H1 (cell line): ENCODE measurements at regions not wholly inside any gene's neighbourhood (a gene's known extent, or its start where the extent isn't known, plus 50 kb on each side); places are given as distances from the start of the nearest gene placed in this dataset.

Experiments
- EZH2 ChIP-seq: fragments of 200-600 bp; sonication (generic); IDR thresholded peaks from 2 replicates; pipeline ENCODE4 v1.7.1; 2012; ENCODE audit warnings: low read depth, mild to moderate bottlenecking, moderate library complexity, low read length, inconsistent platforms; ENCODE audit not compliant: severe bottlenecking
- HDAC6 ChIP-seq: IDR thresholded peaks from one replicate; pipeline ENCODE4 v1.7.1; 2012; ENCODE audit warnings: low read depth, mild to moderate bottlenecking, inconsistent platforms, low read length, moderate library complexity
- JUND ChIP-seq: IDR thresholded peaks from 2 replicates; pipeline ENCODE4 v1.6.1; 2011; ENCODE audit warnings: mild to moderate bottlenecking, improper control_type of control experiment, low read length
- KDM1A ChIP-seq: fragments of 200-600, 300-600 bp; sonication (generic); IDR thresholded peaks from 2 replicates; pipeline ENCODE4 v1.7.1; 2016; ENCODE audit warnings: mild to moderate bottlenecking, low read length, borderline replicate concordance
- TF ChIP-seq, protein P1 (sequence below): IDR thresholded peaks from 2 replicates; pipeline ENCODE4 v1.6.1; 2012; ENCODE audit warnings: low read length, inconsistent platforms

DNA sequence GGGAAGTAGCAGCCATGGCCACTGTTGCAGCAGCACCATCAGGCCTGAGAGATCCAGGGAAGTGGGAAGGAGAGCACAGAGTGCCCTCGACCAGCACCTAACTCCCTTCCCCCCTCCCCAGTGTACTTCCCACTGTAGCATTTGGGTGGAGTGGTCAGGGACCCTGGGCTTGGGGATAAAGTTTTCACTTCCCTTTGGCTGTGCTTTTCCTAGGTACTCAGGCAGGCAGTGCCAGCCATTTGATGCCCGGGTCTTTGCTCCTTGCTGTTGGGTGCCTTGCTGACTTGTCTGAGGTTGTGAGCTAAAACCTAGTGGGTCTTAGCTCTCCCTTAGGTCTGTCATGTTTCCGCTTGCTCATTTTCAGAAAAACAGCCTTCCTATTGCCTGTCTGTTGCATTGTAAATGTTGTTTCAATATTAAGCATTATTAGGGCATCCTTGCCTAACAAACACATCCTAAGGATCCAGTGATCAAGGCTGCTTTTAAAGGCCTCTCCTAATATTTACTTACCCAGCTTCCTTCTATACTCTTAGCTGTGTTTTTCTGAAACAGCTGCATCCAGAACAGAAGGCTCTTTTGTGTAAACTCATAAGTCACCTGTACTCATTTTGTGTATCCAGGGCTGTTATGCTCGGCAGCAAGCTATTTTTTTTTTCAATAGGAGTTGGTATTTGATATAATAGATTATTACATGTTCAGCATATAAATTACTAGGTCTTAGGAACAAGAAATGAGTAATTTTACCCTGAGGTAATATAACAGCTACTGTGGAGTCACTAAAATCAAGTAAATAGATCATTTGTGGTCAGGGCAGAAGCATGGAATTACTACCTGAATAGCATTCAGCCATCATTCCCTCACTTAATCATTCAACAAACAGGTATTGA is 418.6 kb upstream of the PROX1 start (continued):
- no peak for TF ChIP-seq KDM1A
- TF ChIP-seq EZH2: no peak
- TF ChIP-seq, protein P1, sequence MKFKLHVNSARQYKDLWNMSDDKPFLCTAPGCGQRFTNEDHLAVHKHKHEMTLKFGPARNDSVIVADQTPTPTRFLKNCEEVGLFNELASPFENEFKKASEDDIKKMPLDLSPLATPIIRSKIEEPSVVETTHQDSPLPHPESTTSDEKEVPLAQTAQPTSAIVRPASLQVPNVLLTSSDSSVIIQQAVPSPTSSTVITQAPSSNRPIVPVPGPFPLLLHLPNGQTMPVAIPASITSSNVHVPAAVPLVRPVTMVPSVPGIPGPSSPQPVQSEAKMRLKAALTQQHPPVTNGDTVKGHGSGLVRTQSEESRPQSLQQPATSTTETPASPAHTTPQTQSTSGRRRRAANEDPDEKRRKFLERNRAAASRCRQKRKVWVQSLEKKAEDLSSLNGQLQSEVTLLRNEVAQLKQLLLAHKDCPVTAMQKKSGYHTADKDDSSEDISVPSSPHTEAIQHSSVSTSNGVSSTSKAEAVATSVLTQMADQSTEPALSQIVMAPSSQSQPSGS: no peak
- TF ChIP-seq HDAC6: no peak
- TF ChIP-seq JUND: no peak
